ENCODE measurements at regions not wholly inside any gene's neighbourhood (a gene's known extent, or its start where the extent isn't known, plus 50 kb on each side); places are given as distances from the start of the nearest gene placed in this dataset.
"Not testable (repeated sequence)": the region's sequence is repeated elsewhere in the genome, so short reads cannot be mapped to it uniquely, and the experiment has no call there.

DNA sequence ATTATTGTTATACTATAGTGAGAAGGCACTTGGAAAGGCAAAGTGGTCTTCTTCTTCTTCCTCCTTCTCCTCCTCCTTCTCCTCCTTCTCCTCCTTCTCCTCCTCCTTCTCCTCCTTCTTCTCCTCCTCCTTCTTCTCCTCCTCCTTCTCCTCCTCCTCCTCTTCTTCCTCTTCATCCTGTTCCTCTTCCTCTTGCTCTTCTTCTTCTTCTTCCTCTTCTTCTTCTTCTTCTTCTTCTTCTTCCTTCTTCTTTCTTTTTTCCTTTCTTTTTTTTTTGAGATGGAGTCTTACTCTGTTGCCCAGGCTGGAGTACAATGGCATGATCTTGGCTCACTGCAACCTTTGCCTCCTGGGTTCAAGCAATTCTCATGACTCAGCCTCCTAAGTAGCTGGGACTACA lies 225.4 kb downstream of the TTC6 start:
- TF ChIP-seq, protein P1, sequence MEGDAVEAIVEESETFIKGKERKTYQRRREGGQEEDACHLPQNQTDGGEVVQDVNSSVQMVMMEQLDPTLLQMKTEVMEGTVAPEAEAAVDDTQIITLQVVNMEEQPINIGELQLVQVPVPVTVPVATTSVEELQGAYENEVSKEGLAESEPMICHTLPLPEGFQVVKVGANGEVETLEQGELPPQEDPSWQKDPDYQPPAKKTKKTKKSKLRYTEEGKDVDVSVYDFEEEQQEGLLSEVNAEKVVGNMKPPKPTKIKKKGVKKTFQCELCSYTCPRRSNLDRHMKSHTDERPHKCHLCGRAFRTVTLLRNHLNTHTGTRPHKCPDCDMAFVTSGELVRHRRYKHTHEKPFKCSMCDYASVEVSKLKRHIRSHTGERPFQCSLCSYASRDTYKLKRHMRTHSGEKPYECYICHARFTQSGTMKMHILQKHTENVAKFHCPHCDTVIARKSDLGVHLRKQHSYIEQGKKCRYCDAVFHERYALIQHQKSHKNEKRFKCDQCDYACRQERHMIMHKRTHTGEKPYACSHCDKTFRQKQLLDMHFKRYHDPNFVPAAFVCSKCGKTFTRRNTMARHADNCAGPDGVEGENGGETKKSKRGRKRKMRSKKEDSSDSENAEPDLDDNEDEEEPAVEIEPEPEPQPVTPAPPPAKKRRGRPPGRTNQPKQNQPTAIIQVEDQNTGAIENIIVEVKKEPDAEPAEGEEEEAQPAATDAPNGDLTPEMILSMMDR (IDR thresholded peaks at IDR 0.05) = not testable (repeated sequence)
- not testable (repeated sequence) for TF ChIP-seq POLR2AphosphoS5 (IDR thresholded peaks at IDR 0.05; ENCODE audit: low read depth, low read length); SIN3A (IDR thresholded peaks at IDR 0.05; ENCODE audit: borderline replicate concordance, insufficient read depth, low read depth, low read length); TCF7L2 (IDR thresholded peaks at IDR 0.05; ENCODE audit: low read depth, low read length)
- TF ChIP-seq, protein P2, sequence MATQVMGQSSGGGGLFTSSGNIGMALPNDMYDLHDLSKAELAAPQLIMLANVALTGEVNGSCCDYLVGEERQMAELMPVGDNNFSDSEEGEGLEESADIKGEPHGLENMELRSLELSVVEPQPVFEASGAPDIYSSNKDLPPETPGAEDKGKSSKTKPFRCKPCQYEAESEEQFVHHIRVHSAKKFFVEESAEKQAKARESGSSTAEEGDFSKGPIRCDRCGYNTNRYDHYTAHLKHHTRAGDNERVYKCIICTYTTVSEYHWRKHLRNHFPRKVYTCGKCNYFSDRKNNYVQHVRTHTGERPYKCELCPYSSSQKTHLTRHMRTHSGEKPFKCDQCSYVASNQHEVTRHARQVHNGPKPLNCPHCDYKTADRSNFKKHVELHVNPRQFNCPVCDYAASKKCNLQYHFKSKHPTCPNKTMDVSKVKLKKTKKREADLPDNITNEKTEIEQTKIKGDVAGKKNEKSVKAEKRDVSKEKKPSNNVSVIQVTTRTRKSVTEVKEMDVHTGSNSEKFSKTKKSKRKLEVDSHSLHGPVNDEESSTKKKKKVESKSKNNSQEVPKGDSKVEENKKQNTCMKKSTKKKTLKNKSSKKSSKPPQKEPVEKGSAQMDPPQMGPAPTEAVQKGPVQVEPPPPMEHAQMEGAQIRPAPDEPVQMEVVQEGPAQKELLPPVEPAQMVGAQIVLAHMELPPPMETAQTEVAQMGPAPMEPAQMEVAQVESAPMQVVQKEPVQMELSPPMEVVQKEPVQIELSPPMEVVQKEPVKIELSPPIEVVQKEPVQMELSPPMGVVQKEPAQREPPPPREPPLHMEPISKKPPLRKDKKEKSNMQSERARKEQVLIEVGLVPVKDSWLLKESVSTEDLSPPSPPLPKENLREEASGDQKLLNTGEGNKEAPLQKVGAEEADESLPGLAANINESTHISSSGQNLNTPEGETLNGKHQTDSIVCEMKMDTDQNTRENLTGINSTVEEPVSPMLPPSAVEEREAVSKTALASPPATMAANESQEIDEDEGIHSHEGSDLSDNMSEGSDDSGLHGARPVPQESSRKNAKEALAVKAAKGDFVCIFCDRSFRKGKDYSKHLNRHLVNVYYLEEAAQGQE (IDR thresholded peaks at IDR 0.05; ENCODE audit: insufficient read depth in 1 of 2, low read depth in 2 of 2, low read length in 1 of 2) = not testable (repeated sequence)
